Stimulated activated naive CD8-positive, alpha-beta T cell treated with anti-CD3 and anti-CD28 coated beads, Interleukin-15, amount 100 ng/mL, for 72 hours (primary cell): ENCODE measurements at regions not wholly inside any gene's neighbourhood (a gene's known extent, or its start where the extent isn't known, plus 50 kb on each side); places are given as distances from the start of the nearest gene placed in this dataset.
"Not testable (repeated sequence)": the region's sequence is repeated elsewhere in the genome, so short reads cannot be mapped to it uniquely, and the experiment has no call there.

Source experiments
- ATAC-seq: fragments of 150-1000 bp; cut with Tn5 transposase; 2 replicates; pipeline ENCODE4 v1.10.0; 2021; ENCODE audit warnings: mild to moderate bottlenecking, moderate library complexity
- DNase-seq, 2 donors: peaks; one replicate each; pipeline ENCODE4 v3.0.0; 2021 to 2022
- H3K27ac Mint-ChIP-seq, 2 donors: one replicate each; pipeline ENCODE4 v1.8.0; 2022; ENCODE audit warnings: mild to moderate bottlenecking in 2 of 2, mixed read lengths in 2 of 2, moderate library complexity in 2 of 2
- H3K27me3 Mint-ChIP-seq: one replicate; pipeline ENCODE4 v1.8.0; 2022; ENCODE audit warnings: mixed read lengths
- H3K4me1 Mint-ChIP-seq: one replicate; pipeline ENCODE4 v1.8.0; 2022; ENCODE audit warnings: mild to moderate bottlenecking, mixed read lengths
- H3K4me3 Mint-ChIP-seq, 2 donors: one replicate each; pipeline ENCODE4 v1.8.0; 2022; ENCODE audit warnings: mild to moderate bottlenecking in 2 of 2, mixed read lengths in 2 of 2, moderate library complexity in 1 of 2
- H3K9me3 Mint-ChIP-seq, 2 donors: one replicate each; pipeline ENCODE4 v1.8.0; 2022; ENCODE audit warnings: mixed read lengths in 2 of 2

GRCh38 chr20:60088236-60088635 lies 130.0 kb downstream of the CDH26 start:
- peaks cover 0 to 8% of the 10 kb centered on the region in 2 donors for H3K9me3 Mint-ChIP-seq
- DNase-seq (no peak), ATAC-seq (no peak)
- H3K27me3 Mint-ChIP-seq, result peaks cover 75% of the 10 kb centered on the region
- H3K27ac Mint-ChIP-seq, result no peak overlapping the region
- peak overlapping the region in 1 of 2 donors; percentile 17 for H3K4me3 Mint-ChIP-seq
- peaks cover 9% of the 10 kb centered on the region for H3K4me1 Mint-ChIP-seq

DNA sequence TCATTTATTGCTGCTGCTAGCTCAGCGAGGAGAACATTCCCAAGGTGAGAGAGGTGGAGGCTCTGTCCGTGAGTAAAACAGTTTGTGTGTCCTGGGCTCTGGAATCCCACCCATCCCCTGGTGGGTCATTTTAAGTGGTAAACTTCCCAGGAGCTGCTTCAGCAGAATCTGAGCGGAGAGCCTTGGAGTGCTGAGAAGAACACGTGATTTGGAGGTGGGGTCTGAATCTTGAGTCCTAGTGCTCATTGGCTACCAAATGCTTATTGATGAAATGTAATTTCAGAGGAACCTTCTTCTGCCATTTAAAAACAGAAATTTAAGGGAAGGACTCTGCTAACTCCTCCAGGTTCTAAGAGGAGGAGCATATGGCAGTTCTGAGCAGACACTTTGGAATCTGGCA lies 132.4 kb downstream of the CDH26 start:
- peaks cover 0 to 12% of the 10 kb centered on the region in 2 donors for H3K9me3 Mint-ChIP-seq
- H3K27me3 Mint-ChIP-seq, result peaks cover 72% of the 10 kb centered on the region
- H3K27ac Mint-ChIP-seq, result no peak overlapping the region
- ATAC-seq (no peak), DNase-seq (no peak)
- peaks cover 9% of the 10 kb centered on the region for H3K4me1 Mint-ChIP-seq
- H3K4me3 Mint-ChIP-seq, result no peak overlapping the region

GRCh38 chr20:60091305-60091704 lies 133.1 kb downstream of the CDH26 start:
- peaks cover 9% of the 10 kb centered on the region for H3K4me1 Mint-ChIP-seq
- no peak for ATAC-seq
- H3K9me3 Mint-ChIP-seq, result peaks cover 0 to 12% of the 10 kb centered on the region in 2 donors
- DNase-seq, result no peak
- H3K27ac Mint-ChIP-seq, result peak overlapping the region in 1 of 2 donors; percentile 30
- H3K4me3 Mint-ChIP-seq, result no peak overlapping the region
- peaks cover 65% of the 10 kb centered on the region for H3K27me3 Mint-ChIP-seq

GRCh38 chr20:60091861-60092260 lies 133.6 kb downstream of the CDH26 start:
- H3K27me3 Mint-ChIP-seq, result peaks cover 59% of the 10 kb centered on the region
- no peak for DNase-seq
- no peak overlapping the region for H3K4me3 Mint-ChIP-seq
- H3K27ac Mint-ChIP-seq, result no peak overlapping the region
- H3K4me1 Mint-ChIP-seq, result peaks cover 7% of the 10 kb centered on the region
- no peak for ATAC-seq
- H3K9me3 Mint-ChIP-seq, result peaks cover 0 to 12% of the 10 kb centered on the region in 2 donors

GRCh38 chr20:60092729-60093128 lies 134.5 kb downstream of the CDH26 start:
- Mint-ChIP-seq H3K4me3 (no peak overlapping the region), H3K27me3 (peaks cover 52% of the 10 kb centered on the region), H3K9me3 (peaks cover 0 to 12% of the 10 kb centered on the region in 2 donors), H3K4me1 (peaks cover 3% of the 10 kb centered on the region), H3K27ac (no peak overlapping the region)
- no peak for DNase-seq
- ATAC-seq, result no peak

- DNase-seq, result no peak
- no peak overlapping the region for H3K4me3 Mint-ChIP-seq
- peaks cover 33% of the 10 kb centered on the region for H3K27me3 Mint-ChIP-seq
- H3K9me3 Mint-ChIP-seq, result peaks cover 0 to 12% of the 10 kb centered on the region in 2 donors
- no peak for ATAC-seq
- no peaks in the 10 kb centered on the region for H3K4me1 Mint-ChIP-seq
- H3K27ac Mint-ChIP-seq, result no peak overlapping the region
These were observed 137.2 kb downstream of the CDH26 start for GRCh38 chr20:60095456-60095855.

DNA sequence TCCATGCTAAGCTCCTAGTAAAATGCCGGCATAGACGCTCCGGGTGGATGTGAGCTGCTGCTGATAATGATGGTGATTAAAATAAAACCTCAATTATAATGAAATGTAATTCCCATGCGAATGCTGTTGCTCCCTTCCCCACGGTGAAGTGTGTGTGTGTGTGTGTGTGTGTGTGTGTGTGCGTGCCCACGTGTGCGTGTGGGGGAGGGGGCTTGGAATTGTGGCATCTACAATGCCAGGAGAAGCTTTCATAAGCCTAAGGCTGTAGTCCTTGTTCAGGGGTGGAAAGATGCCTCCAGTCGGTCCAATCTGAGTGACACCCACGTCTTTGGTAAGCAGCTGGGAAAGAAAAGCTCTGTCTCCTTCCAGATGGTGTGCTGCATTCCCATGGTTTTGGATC lies 137.9 kb downstream of the CDH26 start:
- H3K4me1 Mint-ChIP-seq, result peaks cover 6% of the 10 kb centered on the region
- DNase-seq, result no peak
- ATAC-seq, result no peak
- peaks cover 0 to 12% of the 10 kb centered on the region in 2 donors for H3K9me3 Mint-ChIP-seq
- H3K4me3 Mint-ChIP-seq, result no peak overlapping the region
- no peak overlapping the region for H3K27ac Mint-ChIP-seq
- H3K27me3 Mint-ChIP-seq, result peaks cover 34% of the 10 kb centered on the region

DNA sequence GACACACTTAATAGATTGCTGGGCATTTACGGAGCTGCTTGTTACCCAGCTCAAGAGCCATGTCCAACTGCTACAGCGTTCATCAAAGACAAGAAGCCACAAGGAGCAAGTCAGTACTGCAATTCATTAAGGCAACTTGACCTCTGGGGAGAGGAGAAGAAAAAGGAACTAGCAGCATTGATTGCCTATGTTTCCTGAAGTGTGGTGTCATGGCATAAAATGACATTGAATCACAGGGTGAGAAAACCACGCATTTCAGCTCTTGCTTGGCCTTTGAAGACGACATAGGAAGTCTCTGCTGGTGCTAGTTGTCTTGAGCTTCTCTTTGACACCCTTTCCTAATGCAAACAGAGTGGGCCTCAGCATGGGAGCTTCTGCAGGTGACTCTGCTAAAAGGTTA lies 139.1 kb downstream of the CDH26 start:
- H3K9me3 Mint-ChIP-seq, result peaks cover 0 to 9% of the 10 kb centered on the region in 2 donors

DNA sequence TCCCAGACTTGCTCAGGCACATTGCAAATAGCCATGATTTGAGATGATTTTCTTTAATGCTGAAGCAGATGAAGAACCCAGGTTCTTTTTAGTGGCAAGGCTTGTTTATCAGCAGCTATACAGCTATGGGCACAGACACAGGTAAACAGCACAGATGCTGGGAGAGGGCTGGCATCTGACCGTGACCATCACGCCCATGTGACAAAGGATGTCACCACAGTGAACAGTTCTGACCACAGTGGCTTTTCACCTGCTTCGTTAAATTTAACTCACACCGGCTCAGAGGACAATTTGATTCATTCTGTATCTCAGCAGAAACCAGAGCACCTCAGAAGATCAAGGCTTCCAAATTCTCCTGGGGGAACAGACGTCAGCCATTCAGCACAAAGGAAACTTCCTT lies 142.6 kb downstream of the CDH26 start:
- Mint-ChIP-seq H3K4me1 (peaks cover 9% of the 10 kb centered on the region), H3K4me3 (peak overlapping the region in 1 of 2 donors; percentile 8), H3K27ac (no peak overlapping the region), H3K9me3 (no peaks in the 10 kb centered on the region), H3K27me3 (peaks cover 17% of the 10 kb centered on the region)
- ATAC-seq, result no peak
- no peak for DNase-seq

More for the DNA sequence above, 139.1 kb downstream of the CDH26 start:
- no peak overlapping the region for H3K27ac Mint-ChIP-seq
- H3K4me1 Mint-ChIP-seq, result peaks cover 9% of the 10 kb centered on the region
- ATAC-seq (no peak), DNase-seq (no peak)
- H3K27me3 Mint-ChIP-seq, result peaks cover 36% of the 10 kb centered on the region
- no peak overlapping the region for H3K4me3 Mint-ChIP-seq

DNA sequence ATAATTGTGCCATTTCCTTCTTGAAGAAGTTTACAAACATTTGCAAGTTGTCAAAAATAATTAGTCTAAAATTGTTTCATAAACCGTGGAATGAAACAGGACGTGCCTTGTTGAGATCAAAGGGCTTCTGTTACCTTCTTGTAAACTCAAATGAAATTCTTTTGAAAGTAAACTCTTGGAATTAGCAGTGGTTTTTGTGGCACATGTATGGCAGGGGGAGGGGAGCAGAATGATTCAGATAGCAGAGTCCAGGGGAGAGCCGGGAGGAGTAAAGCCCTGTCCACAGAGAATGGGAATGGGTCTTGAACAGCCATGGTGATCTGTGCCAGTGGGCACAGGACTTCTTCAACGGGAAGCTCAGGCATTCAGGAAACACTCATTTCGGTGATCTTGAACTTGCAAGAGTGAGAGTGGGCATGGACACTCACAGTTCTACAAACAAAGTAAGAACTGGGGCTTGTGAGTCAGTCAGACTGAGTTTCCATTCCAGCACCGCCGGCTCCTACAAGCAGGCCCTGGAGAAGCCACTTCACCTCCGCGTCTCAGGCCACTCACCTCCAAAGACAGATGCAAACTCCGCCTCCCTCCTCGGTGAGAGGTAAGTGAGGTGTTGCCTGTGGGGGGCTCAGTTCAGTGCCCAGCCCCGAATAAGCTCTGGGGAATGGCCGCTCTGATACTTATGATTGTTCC lies 143.1 kb downstream of the CDH26 start:
- DNase-seq, result no peak
- Mint-ChIP-seq H3K27ac (no peak overlapping the region), H3K9me3 (no peaks in the 10 kb centered on the region), H3K4me3 (peak overlapping the region in 1 of 2 donors; percentile 8), H3K27me3 (peaks cover 17% of the 10 kb centered on the region), H3K4me1 (peaks cover 9% of the 10 kb centered on the region)
- no peak for ATAC-seq

GRCh38 chr20:60101891-60102281 lies 143.7 kb downstream of the CDH26 start:
- Mint-ChIP-seq H3K4me1 (peaks cover 9% of the 10 kb centered on the region), H3K4me3 (no peak overlapping the region), H3K27ac (peak overlapping the region in 1 of 2 donors; percentile 73), H3K27me3 (peaks cover 17% of the 10 kb centered on the region), H3K9me3 (no peaks in the 10 kb centered on the region)
- ATAC-seq (no peak), DNase-seq (no peak)

DNA sequence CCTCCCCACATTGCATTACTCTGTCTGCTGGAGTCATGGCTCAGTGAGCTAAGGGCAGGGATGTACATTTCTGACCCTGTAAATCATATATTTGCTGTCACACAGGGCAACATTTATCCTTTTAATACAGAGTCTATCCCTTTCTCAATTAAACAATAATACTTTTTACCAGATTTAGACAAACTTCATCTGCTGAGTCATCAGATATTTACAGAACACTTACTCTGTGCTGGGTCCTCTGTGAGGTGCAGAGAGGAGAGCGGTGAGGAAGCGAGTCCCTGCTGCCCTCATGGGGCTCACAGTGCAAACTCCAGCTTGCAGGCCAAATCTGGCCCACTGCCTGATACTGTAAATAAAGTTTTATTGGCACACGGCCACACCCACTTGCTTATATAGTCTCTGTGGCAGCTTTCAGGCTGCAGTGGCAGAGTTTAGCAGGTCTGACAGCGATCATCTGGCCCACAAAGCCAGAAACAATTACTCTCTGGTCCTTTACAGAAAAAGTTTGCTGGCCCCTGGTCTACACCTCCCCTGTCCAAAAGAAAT lies 144.5 kb downstream of the CDH26 start:
- DNase-seq (no peak), ATAC-seq (no peak)
- H3K4me1 Mint-ChIP-seq, result peaks cover 9% of the 10 kb centered on the region
- H3K27ac Mint-ChIP-seq, result no peak overlapping the region
- no peaks in the 10 kb centered on the region for H3K9me3 Mint-ChIP-seq
- no peak overlapping the region for H3K4me3 Mint-ChIP-seq
- peaks cover 17% of the 10 kb centered on the region for H3K27me3 Mint-ChIP-seq

DNA sequence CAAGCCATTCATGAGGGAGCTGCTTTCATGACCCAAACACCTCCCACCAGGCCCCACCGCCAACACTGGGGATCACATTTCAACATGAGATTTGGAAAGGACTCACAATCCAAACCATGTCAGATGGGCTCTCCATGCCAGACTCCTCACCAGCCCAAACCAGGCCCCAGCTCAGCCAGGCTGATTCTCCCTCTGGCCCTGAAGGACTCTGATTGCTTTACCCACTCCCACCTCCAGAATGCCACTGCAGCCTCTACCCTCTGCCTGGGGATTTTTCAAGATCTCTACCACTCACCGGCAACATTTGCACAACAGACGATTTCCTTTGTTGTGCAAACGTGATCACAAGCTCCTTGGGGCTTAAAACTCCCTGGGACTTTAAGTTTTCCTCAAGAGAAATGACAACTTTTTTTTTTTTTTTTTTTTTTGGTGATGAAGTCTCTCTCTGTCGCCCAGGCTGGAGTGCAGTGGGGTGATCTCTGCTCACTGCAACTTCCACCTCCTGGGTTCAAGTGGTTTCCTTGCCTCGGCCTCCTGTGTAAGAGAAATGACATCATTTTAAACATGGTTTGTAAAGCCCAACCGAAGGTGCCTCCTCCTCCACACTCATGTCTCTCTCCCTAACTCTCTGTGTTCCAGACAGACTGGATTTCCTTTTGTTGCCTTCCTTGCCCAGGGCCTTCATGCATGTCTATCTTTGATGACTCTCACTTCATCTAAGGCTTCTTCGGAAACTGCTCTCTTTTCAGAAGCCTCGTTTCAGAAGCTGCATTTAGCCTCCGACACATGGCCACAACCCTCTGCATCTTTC lies 147.0 kb downstream of the CDH26 start:
- no peak overlapping the region for H3K4me3 Mint-ChIP-seq
- peaks cover 9% of the 10 kb centered on the region for H3K4me1 Mint-ChIP-seq
- ATAC-seq (no peak), DNase-seq (no peak)
- H3K9me3 Mint-ChIP-seq, result no peaks in the 10 kb centered on the region
- peaks cover 10% of the 10 kb centered on the region for H3K27me3 Mint-ChIP-seq
- no peak overlapping the region for H3K27ac Mint-ChIP-seq

DNA sequence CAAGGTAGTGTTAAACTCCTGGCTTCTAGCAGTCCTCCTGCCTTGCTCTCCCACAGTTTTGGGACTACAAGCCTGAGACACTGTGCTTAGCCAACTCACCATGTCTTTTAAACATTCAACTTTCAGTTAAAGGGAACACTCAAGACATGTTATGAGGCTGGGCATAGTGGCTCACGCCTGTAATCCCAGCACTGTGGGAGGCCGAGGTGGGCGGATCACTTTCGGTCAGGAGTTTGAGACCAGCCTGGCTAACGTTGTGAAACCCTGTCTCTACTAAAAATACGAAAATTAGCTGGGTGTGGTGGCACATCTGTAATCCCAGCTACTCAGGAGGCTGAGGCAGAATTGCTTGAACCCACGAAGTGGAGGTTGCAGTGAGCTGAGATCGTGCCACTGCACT lies 148.0 kb downstream of the CDH26 start:
- H3K9me3 Mint-ChIP-seq, H3K4me1 Mint-ChIP-seq, ATAC-seq, H3K27ac Mint-ChIP-seq, H3K4me3 Mint-ChIP-seq, H3K27me3 Mint-ChIP-seq, DNase-seq: not testable (repeated sequence)

- ATAC-seq (no peak), DNase-seq (no peak)
- H3K27me3 Mint-ChIP-seq, result no peaks in the 10 kb centered on the region
- no peaks in the 10 kb centered on the region for H3K9me3 Mint-ChIP-seq
- no peaks in the 10 kb centered on the region for H3K4me1 Mint-ChIP-seq
- H3K4me3 Mint-ChIP-seq, result no peak overlapping the region
- H3K27ac Mint-ChIP-seq, result no peak overlapping the region
These were observed 149.6 kb downstream of the CDH26 start for GRCh38 chr20:60107621-60108390.
